ENCODE measurements at regions not wholly inside any gene's neighbourhood (a gene's known extent, or its start where the extent isn't known, plus 50 kb on each side); places are given as distances from the start of the nearest gene placed in this dataset.

DNA sequence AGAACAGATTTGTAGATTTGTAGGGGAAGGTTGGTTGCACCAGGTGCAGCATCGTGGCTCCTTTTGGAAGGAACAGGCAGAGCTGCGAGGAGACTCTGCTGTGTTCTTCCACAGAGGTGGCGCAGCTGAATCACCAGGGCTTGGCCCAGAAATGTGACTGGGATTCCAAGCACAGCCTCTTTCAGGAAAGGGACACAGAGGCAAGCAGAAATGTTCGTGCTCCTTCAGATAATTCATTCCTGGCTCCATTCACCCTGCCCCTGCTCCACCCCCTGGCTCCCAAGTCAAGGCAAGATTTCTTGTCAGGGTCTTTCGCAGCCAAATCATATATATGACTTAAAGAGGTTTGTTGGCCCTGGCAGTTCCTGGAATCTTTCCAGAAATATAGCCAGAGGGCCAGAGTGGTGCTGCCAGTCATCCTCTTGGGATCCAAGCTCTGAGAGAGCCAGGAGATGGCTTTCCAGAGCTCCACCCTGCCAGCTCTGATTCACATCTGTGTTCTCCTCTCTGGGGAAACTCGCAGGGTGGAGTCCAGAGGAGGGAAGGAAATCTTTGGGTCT lies 203.9 kb upstream of the TANK start:
- no peak for FAIRE-seq
- no peak for TF ChIP-seq EZH2 (IDR thresholded peaks at IDR 0.05; ENCODE audit: insufficient read depth, low read length)
- TF ChIP-seq, protein P1, sequence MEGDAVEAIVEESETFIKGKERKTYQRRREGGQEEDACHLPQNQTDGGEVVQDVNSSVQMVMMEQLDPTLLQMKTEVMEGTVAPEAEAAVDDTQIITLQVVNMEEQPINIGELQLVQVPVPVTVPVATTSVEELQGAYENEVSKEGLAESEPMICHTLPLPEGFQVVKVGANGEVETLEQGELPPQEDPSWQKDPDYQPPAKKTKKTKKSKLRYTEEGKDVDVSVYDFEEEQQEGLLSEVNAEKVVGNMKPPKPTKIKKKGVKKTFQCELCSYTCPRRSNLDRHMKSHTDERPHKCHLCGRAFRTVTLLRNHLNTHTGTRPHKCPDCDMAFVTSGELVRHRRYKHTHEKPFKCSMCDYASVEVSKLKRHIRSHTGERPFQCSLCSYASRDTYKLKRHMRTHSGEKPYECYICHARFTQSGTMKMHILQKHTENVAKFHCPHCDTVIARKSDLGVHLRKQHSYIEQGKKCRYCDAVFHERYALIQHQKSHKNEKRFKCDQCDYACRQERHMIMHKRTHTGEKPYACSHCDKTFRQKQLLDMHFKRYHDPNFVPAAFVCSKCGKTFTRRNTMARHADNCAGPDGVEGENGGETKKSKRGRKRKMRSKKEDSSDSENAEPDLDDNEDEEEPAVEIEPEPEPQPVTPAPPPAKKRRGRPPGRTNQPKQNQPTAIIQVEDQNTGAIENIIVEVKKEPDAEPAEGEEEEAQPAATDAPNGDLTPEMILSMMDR (IDR thresholded peaks at IDR 0.05; ENCODE audit: insufficient read depth, low read depth, low read length) = no peak
- Mint-ChIP-seq H3K4me3 (ENCODE audit: unreplicated experiment) (no peak overlapping the region), H3K36me3 (ENCODE audit: low read depth, unreplicated experiment) (no peaks in the 10 kb centered on the region), H3K27ac (ENCODE audit: unreplicated experiment) (no peak overlapping the region), H3K9me3 (ENCODE audit: unreplicated experiment) (no peaks in the 10 kb centered on the region), H3K4me1 (ENCODE audit: low read depth, unreplicated experiment) (no peaks in the 10 kb centered on the region), H3K27me3 (ENCODE audit: low read depth, unreplicated experiment) (no peaks in the 10 kb centered on the region)
- Histone ChIP-seq H3K9me3 (ENCODE audit: insufficient read depth, low read depth, low read length) (no peaks in the 10 kb centered on the region), H3K79me2 (ENCODE audit: insufficient read depth, low read length) (no peaks in the 10 kb centered on the region), H3K4me2 (ENCODE audit: low read length) (no peak overlapping the region), H3K27ac (ENCODE audit: low read depth, low read length) (no peak overlapping the region), H3K36me3 (ENCODE audit: insufficient read depth, low read length) (no peaks in the 10 kb centered on the region), H3K9ac (ENCODE audit: low read length) (no peak overlapping the region), H3K4me1 (ENCODE audit: insufficient read depth, low read length) (no peaks in the 10 kb centered on the region), H3K4me3 (ENCODE audit: insufficient read depth, low read depth, low read length) (no peak overlapping the region), H2AFZ (ENCODE audit: low read depth, low read length) (no peak overlapping the region), H3K27me3 (ENCODE audit: insufficient read depth, low read length) (no peaks in the 10 kb centered on the region), H4K20me1 (ENCODE audit: insufficient read depth, low read length) (no peaks in the 10 kb centered on the region)
- DNase-seq (ENCODE audit: low read depth) = no peak

DNA sequence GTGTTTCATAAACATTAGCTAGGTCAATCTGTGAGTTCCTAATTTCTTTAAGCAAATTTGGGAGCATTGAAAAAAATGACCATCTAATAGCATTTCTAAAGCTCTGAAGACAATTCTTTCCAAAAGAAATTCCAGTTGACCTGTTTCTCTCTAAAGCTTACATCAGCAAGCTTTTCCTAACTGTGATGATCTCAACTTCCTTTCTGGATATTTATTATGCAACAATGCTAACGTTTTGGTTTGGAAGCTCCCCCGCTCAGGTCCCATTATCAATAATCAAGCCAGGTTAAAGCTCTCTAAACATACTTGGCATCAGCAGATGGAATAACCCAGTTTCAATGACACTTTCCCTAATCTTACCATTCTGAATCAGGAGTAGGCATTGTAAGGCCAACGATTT lies 196.3 kb upstream of the TANK start:
- H3K27me3 Mint-ChIP-seq (ENCODE audit: low read depth, unreplicated experiment) = no peaks in the 10 kb centered on the region
- no peaks in the 10 kb centered on the region for H4K20me1 ChIP-seq (ENCODE audit: insufficient read depth, low read length)
- no peaks in the 10 kb centered on the region for H3K36me3 Mint-ChIP-seq (ENCODE audit: low read depth, unreplicated experiment)
- H3K4me1 Mint-ChIP-seq (ENCODE audit: low read depth, unreplicated experiment) = no peaks in the 10 kb centered on the region
- H3K4me3 ChIP-seq (ENCODE audit: insufficient read depth, low read depth, low read length) = no peak overlapping the region
- H3K9me3 Mint-ChIP-seq (ENCODE audit: unreplicated experiment) = no peaks in the 10 kb centered on the region
- H3K27ac ChIP-seq (ENCODE audit: low read depth, low read length) = no peak overlapping the region
- no peak overlapping the region for H2AFZ ChIP-seq (ENCODE audit: low read depth, low read length)
- no peaks in the 10 kb centered on the region for H3K36me3 ChIP-seq (ENCODE audit: insufficient read depth, low read length)
- TF ChIP-seq, protein P1 (IDR thresholded peaks at IDR 0.05; ENCODE audit: insufficient read depth, low read depth, low read length) = no peak
- H3K9ac ChIP-seq (ENCODE audit: low read length) = no peak overlapping the region
- no peak for FAIRE-seq
- H3K9me3 ChIP-seq (ENCODE audit: insufficient read depth, low read depth, low read length) = no peaks in the 10 kb centered on the region
- no peak for DNase-seq (ENCODE audit: low read depth)
- H3K4me1 ChIP-seq (ENCODE audit: insufficient read depth, low read length) = no peaks in the 10 kb centered on the region
- no peaks in the 10 kb centered on the region for H3K79me2 ChIP-seq (ENCODE audit: insufficient read depth, low read length)
- no peak overlapping the region for H3K27ac Mint-ChIP-seq (ENCODE audit: unreplicated experiment)
- H3K4me3 Mint-ChIP-seq (ENCODE audit: unreplicated experiment) = no peak overlapping the region
- no peaks in the 10 kb centered on the region for H3K27me3 ChIP-seq (ENCODE audit: insufficient read depth, low read length)
- no peak overlapping the region for H3K4me2 ChIP-seq (ENCODE audit: low read length)

DNA sequence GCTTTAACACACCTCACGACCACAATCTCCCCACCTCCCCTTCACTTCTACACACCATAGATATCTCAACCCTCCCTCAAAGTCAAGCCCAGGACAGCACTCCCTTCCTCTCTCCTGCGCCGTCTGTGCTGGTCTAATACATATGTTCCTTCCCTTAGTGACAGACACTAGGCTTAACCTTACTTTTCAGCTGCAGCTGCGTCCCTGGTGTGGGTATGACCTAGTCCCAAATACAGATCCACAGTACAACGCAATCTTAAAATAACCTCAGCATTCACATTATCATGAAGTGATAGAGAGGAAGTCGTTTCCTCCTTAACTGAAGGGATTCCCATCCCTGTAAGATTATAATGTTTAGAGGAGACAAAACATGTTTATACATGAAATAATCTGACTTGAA lies 192.7 kb upstream of the TANK start:
- no peaks in the 10 kb centered on the region for H3K27me3 ChIP-seq (ENCODE audit: insufficient read depth, low read length)
- H3K9ac ChIP-seq (ENCODE audit: low read length) = no peak overlapping the region
- DNase-seq (ENCODE audit: low read depth) (no peak), FAIRE-seq (no peak)
- Mint-ChIP-seq H3K27ac (ENCODE audit: unreplicated experiment) (no peak overlapping the region), H3K27me3 (ENCODE audit: low read depth, unreplicated experiment) (no peaks in the 10 kb centered on the region), H3K4me1 (ENCODE audit: low read depth, unreplicated experiment) (peaks cover 2% of the 10 kb centered on the region), H3K9me3 (ENCODE audit: unreplicated experiment) (no peaks in the 10 kb centered on the region), H3K36me3 (ENCODE audit: low read depth, unreplicated experiment) (no peaks in the 10 kb centered on the region), H3K4me3 (ENCODE audit: unreplicated experiment) (no peak overlapping the region)
- no peak overlapping the region for H3K4me3 ChIP-seq (ENCODE audit: insufficient read depth, low read depth, low read length)
- no peak overlapping the region for H3K27ac ChIP-seq (ENCODE audit: low read depth, low read length)
- no peak overlapping the region for H2AFZ ChIP-seq (ENCODE audit: low read depth, low read length)
- H3K4me1 ChIP-seq (ENCODE audit: insufficient read depth, low read length) = peaks cover 4% of the 10 kb centered on the region
- no peaks in the 10 kb centered on the region for H3K36me3 ChIP-seq (ENCODE audit: insufficient read depth, low read length)
- no peak overlapping the region for H3K4me2 ChIP-seq (ENCODE audit: low read length)
- no peaks in the 10 kb centered on the region for H3K79me2 ChIP-seq (ENCODE audit: insufficient read depth, low read length)
- TF ChIP-seq, protein P1 (IDR thresholded peaks at IDR 0.05; ENCODE audit: insufficient read depth, low read depth, low read length) = no peak
- no peak for TF ChIP-seq EZH2 (IDR thresholded peaks at IDR 0.05; ENCODE audit: insufficient read depth, low read length)
- H4K20me1 ChIP-seq (ENCODE audit: insufficient read depth, low read length) = no peaks in the 10 kb centered on the region
- H3K9me3 ChIP-seq (ENCODE audit: insufficient read depth, low read depth, low read length) = no peaks in the 10 kb centered on the region

All from astrocyte (in vitro differentiated cells and primary cell).